Stimulated activated CD4-positive, alpha-beta T cell treated with anti-CD3 and anti-CD28 coated beads, Interleukin-2, amount 100 ng/mL, for 4 hours (primary cell): ENCODE measurements at regions not wholly inside any gene's neighbourhood (a gene's known extent, or its start where the extent isn't known, plus 50 kb on each side); places are given as distances from the start of the nearest gene placed in this dataset.
"Not testable (repeated sequence)": the region's sequence is repeated elsewhere in the genome, so short reads cannot be mapped to it uniquely, and the experiment has no call there.

Experiments used
- DNase-seq: peaks from one replicate; pipeline ENCODE4 v3.0.0-alpha.2; 2020; ENCODE audit warnings: low read depth

DNA sequence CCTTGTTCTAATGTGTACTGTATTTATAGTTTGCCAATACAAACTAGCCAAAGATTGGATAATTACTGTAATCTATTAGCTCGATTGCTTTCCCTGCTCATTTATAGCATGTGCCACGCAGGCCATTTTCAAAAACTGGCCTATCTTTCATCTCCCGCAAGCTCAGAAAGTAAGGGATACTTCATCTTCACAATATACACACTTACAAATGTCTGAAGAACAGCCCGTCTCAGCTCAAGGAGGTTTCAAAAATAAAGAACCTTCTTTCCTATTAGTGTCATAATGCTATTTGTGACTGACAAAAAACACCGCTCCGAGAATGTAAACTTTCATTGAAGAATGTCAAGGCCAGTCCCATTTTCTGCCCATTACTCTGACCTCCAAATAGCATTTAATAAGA, 306.4 kb upstream of the ZNF507 start:
- no peak for DNase-seq

DNA sequence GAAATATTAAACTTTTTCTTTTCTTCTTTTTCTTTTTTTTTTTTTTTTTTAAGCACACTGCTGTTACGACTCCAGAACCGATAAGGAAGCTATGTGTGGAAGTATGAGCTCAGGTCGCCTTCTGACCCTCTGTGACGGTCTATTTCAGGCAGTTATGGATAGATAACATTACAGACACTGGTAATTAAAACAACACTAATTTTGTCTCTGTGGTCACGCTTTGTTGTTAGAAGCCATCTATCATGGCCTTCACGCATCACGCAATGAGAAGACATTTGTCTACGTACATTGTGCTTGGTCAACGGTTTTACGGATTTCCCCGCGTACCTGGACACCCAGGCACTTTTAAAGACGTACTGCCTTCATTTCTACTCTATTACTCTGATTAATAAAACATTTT, 306.0 kb upstream of the ZNF507 start:
- DNase-seq, result no peak

DNA sequence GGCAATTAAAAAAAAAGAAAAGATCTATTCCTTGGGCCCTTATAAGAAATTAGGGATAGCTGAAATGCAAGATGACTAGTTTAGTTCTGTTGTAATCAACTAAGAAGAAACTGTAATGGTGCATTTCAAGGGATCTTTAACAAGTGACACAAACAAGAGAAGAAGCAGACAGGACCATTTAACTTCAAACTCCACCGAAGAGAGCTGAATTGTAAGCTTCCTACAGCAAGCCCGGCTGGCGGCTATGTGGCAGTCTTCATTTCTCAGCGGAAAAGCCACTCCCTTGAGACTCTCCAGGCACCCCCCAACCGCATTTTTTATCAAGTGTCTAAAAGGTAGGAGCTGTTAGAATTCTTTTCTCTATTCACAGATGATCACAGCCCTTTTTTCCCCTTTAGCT, 305.2 kb upstream of the ZNF507 start:
- no peak for DNase-seq

GRCh38 chr19:32041681-32042292, 303.6 kb upstream of the ZNF507 start:
- no peak for DNase-seq

DNA sequence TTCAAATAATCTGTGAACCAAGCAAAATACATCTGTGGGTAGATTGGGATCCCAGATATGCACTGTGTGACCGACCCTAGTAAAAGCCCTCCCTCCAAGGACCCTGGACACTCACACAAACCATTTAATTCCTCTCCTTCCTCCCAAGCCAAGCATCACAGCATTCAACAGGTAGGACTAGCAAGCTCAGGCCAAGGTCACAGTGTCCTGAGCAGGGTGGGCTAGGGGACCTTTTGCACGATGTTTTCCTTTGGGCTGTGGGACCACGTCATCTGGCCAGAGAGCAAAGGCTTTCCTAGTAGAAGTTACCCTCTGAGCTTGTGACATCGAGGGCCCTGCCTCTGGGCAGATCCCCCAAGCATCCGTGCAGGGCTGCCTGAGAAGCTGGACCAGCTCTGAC, 297.6 kb upstream of the ZNF507 start:
- DNase-seq, result no peak

DNA sequence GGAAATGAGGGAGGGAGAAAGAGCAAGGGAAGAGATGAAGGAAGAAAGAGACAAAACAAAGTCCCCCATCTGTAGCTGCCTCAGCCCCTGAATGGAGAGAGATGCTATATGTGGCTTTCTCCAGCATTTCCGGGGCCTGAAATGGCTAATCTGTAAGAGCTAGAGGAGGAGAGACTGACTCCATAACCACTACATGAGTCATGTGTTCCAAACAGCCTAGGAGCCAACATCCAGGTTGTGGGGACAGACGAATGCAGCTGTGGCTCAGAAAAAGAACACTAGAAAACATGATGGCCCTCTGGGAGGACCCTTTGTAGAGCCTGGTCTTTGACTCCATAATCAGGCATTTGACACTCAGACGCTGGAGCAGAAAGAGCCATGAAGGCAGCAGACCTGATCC, 292.0 kb upstream of the ZNF507 start:
- DNase-seq, result no peak

DNA sequence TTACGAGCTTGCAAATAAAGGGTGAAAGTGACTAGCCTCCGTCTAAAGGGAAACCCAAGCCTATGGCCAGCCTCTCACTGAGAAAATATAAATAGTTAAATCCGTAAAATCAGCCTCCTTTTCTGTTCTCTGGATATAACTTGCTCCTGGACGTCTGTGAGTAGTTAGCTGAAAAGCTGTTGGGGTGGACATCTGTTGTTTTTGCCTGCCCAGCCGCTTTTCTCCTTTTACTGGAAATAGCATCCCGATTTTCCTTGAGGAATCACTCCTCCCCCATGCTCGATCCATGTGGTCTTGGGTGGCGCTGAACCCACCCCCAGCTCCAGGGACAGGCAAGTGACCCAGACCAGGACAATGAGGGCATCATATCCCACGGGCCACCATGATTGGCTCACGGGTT, 291.5 kb upstream of the ZNF507 start:
- DNase-seq, result no peak

GRCh38 chr19:32058131-32058530, 287.3 kb upstream of the ZNF507 start:
- no peak for DNase-seq

- DNase-seq, result no peak
Observed at GRCh38 chr19:32061315-32061714, 284.1 kb upstream of the ZNF507 start.

DNA sequence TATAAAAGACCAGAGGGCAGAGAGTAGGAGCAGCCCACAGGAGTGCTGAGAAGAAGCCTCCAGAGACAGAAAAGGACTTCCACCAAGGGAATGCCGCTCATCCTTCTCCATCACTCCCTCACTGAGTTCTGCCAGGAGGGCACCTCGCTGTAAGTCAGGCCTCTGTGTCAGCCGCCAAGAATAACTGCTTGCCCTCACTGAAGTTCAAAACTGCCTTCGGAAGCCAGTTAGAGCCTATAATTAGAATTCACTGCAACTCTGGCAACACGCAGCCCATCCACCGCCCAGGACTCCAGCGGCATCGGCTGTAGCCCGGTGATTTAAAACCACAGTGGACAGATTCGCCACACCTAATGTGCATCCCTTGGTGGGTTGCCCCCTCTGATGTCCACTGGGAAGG, 281.8 kb upstream of the ZNF507 start:
- DNase-seq, result no peak

DNA sequence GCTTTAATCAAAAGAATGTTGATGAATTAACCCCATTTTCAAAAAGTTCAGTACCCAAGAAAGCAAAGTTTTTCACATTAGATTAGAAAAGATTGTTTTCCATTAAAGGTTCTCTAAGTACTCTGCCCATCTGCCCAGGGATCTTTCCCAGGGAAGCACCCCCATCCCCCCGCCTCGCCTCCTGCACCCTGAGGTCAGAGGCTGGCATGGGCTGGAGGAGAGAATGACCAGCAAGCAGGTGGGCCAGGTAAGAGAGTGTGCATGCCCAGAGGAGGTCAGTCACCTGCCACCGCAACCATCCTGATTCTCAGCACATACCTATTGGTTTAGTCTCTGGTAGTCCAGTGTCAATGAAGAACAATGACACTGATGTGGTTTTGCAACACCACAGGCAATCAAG, 279.4 kb upstream of the ZNF507 start:
- no peak for DNase-seq

DNA sequence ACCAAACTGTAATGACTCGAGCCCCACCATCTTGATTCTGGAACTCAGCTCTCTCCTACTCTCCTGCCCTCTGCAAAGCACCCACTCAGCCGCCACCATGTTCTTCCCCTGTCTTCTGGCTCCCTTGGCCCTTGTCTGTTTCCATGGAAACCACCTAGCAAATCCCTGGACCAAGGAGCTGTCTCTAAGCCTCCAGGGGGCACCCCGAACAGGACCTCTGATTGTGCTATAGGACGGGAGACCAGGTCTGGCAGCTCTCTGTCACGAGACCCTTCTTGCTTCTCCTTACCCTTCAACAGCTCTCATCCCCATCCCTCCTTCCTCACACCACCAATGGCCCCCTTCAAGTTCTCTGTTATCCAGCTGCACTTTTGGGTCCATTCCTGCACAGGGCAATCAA, 277.7 kb upstream of the ZNF507 start:
- DNase-seq, result no peak

DNA sequence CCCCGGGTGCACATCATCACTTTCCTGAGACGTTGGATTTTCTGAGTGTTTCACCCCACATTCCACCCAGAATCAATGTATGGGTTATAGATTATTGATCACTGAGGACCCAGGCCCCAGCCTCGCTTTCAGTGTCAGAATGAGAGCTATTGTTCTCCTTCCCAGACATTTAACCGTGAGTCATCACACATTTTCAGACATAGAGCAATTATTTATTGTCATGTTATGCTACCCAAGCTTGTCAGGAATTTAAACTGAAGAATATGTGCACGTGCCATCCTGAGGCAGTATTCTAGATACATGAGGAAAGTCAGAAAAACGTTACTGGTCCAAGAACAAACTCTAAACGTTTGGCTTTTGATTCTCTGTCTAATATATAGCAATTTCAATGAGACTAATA, 276.6 kb upstream of the ZNF507 start:
- DNase-seq, result no peak

DNA sequence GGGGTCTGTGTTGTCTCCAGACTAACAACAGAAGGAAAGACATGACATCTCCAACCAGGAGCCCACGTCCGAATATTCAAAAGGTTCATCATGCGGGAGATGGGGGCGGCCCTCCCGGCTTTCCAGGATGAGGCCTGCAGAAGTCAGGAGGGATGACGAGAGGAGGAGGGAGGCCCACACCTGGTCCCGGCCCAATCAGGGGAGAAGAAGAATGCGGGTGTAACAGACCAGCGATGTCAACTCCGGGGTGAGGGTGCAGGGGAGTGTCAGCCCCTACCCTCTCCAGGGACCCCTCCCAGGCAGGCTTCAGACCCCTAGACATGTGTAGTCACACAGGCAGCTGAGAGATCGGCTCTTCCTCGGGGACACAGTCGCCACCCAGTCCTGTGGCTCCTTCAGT, 275.3 kb upstream of the ZNF507 start:
- DNase-seq, result no peak

DNA sequence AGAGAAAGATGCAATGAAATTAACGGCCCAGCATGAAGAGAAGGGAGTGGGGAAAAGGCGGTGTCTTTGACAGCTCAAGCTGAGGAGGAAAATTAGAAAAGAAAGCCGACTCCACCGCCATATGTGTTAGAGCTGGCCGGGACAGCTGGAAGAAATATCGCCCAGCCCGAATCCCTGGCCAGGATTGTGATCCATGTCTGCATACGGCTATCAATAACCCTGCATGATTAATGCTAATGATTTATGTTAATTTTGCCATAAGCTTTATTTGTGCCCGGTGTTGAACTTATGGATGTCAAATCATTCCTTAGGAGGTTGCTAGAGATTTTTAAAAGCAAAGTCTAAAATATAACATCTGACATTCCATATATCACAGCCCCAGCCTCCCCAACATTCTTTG, 263.4 kb upstream of the ZNF507 start:
- no peak for DNase-seq

- DNase-seq, result not testable (repeated sequence)
Observed at GRCh38 chr19:32084756-32085363, 260.6 kb upstream of the ZNF507 start.

DNA sequence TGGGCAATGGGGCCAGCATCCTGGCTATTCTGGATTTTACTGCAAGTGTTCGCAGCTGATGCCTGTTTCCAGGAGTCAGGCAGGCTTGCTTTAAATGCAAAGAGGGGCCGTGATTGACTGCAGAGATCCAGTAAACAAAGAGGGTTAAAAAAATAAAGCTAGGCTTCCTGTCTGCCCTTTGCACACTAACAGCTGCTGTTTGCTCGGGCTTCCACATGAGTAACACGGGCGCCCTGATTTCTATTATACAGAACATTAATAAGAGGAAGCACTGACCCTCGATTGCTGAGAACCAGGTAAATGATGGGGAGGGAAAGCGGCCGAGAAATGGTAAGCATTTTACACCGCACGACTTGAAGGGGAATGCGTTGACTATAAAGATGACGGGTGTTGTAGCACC, 254.2 kb upstream of the ZNF507 start:
- DNase-seq, result no peak

- no peak for DNase-seq
Observed at GRCh38 chr19:32097011-32097410, 248.4 kb upstream of the ZNF507 start.

GRCh38 chr19:32097620-32098019, 247.8 kb upstream of the ZNF507 start:
- no peak for DNase-seq

- no peak for DNase-seq
Observed at GRCh38 chr19:32098968-32099367, 246.4 kb upstream of the ZNF507 start.

GRCh38 chr19:32101206-32101605, 244.2 kb upstream of the ZNF507 start:
- no peak for DNase-seq

- DNase-seq, result no peak
Observed at GRCh38 chr19:32103541-32103940, 241.9 kb upstream of the ZNF507 start.

GRCh38 chr19:32104153-32104849, 241.1 kb upstream of the ZNF507 start:
- no peak for DNase-seq

DNA sequence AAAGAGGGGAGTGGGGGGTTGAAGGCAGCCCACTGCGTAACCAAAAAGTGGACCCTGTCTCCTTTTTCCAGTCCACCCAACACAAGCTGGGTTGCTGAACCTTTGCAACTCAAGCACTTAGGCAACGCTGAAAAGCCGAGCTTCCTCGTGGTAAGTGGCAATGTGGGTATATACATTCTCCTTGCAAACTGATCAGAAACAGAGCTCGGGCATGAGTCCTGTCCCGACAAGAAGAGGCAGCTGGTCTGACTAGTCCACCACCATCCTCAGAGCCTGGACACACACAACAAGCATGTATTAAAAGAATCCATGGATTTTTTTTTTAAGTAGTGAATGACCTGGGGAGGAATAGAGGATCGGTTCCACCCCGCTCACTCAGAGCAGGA, 240.6 kb upstream of the ZNF507 start:
- no peak for DNase-seq
